Colon (tissue), 2 donors: ENCODE measurements at regions not wholly inside any gene's neighbourhood (a gene's known extent, or its start where the extent isn't known, plus 50 kb on each side); places are given as distances from the start of the nearest gene placed in this dataset.

Experiments
- FAIRE-seq: peaks from 2 replicates; lab custom pipeline; 2012; peaks lifted over from hg19 to GRCh38; lab: Jason Lieb, UNC
- donor health status: control.
- donor health status: control.

DNA sequence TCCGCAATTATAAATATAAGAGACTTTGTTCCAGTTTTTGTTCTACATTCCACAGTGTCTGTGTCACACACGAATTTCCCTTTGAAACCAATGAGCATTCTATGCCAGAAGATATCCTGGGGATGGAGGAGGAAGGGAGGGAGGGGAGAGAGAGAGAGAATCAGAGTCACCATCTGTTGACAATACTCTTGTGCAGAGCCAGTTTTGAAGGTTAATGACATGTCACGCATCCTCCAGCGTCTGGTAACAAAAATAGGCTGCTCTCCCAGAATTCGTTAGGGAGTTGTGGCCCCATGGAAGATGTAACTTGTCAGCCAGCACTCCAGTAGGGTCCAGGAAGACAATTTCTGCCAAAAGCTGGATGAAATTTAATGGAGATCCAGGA, 213.5 kb upstream of the KRR1 start:
- FAIRE-seq: no peak

GRCh38 chr12:75724307-75724927, 213.0 kb upstream of the KRR1 start:
- no peak for FAIRE-seq

- peak; percentile 14 for FAIRE-seq
These were observed 211.3 kb upstream of the KRR1 start for GRCh38 chr12:75722714-75723200.

- no peak for FAIRE-seq
These were observed 210.4 kb upstream of the KRR1 start for GRCh38 chr12:75721796-75722195.

DNA sequence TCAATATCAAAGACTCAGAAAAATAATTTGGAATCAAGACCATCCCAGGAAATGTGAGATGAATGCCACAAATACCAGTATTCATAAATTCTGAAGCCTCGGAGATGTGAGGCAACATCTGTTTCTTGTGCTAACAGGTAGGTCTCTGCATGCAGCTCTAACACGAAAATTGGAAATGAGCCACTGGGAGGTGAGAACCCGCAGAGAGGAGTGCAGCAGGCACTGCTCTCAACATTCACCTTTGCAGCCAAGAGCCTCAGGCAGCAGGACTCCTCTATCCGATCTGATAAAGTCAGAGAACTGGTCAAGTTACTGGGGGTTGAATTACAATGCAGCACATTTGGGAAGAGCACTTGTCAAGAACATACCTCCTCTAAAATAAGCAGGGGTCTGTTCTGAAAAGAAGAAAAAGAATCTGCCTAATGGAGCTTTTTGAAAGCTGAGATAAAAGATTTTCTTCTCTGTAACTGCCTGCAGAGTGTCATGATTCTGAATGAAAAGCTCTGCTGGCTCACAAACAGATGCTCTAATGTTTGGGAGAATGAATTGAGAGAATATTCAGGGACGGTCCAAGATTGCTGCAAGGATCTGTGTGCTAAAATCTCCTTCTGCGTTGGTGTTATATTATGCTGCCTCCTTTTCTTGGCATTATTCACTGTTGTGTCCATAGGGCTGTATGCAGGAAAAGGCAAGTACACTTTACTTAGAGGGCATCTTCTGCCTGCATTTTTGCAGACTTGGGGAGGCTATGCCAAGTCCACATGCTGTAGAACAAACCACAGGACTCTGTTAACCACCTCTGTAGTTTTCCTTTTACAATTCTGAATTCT, 209.6 kb upstream of the KRR1 start:
- no peak for FAIRE-seq

GRCh38 chr12:75717902-75718301, 206.5 kb upstream of the KRR1 start:
- FAIRE-seq: no peak

DNA sequence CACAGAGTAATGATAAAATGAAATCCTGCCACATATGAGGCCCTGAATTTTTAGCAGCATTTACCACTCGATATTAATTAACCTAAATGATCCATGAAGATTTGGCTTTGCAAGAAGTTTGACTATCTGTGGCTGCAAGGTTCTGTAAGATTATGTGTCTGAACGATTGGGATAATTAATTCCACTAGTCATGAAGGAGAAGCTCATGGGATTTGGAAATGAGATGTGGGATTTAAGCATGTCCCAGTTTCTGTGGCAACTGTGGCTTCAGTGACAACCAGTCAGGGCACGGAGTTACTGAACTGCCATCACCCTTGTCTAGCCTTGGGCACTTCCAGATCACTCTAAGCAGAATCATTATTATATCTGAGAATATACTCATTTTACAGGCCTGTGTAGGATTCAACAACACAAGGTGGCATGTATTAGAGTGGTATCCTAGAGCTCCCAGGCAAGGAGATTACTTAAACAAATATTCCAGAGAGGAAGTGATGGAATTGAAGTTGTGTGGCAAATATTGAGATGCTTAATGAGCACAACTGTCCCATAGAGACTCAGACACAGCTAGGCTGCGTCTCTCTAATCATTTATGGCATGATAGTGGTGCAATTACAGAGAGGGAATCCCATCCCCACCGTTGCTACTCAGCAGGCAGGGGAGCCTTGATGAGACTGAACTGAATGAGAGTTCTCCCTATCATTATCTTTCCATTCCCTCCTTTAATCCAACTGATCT, 205.0 kb upstream of the KRR1 start:
- no peak for FAIRE-seq

DNA sequence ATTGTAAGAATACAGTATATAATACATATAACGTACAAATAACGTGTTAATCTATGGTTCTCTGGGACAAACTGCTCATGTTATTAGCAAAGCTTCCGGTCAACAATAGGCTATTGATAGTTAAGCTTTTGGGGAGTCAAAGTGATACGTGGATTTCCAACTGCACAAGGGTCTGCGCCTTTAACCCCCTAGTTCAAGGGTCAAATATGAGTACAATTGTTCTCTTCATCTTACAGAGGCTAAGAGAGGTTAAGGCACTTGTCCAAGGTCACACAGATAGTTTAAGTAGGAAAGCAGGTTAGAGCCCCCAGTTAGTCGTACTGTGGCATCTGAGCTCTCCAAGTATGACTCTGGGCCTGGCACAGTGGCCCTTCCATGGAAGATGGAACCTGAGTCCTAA, 204.3 kb upstream of the KRR1 start:
- FAIRE-seq: no peak

- no peak for FAIRE-seq
These were observed 203.9 kb upstream of the KRR1 start for GRCh38 chr12:75715323-75715644.

GRCh38 chr12:75714462-75715322, 203.3 kb upstream of the KRR1 start:
- no peak for FAIRE-seq

- no peak for FAIRE-seq
These were observed 202.0 kb upstream of the KRR1 start for GRCh38 chr12:75713434-75713833.

DNA sequence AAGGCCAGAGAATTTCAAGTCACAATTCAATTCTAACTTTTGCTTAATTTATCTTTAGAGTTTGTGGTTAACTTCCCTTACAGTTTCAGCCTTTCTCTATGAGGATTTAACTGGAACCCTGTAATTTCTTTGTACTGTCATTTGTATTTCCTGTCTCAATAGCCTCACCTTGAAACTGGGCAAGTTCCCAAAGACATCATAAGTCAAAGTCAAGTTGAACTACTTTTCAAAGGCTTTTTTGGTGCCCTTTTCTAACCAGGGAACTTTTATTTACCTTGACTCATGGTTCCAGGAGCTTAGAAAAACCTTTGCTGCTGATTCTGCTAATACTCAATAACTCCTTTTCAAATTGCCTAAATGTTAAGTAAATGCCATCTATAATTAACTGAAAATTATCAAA, 200.8 kb upstream of the KRR1 start:
- no peak for FAIRE-seq

GRCh38 chr12:75711271-75711670, 199.9 kb upstream of the KRR1 start:
- no peak for FAIRE-seq

- FAIRE-seq: no peak
These were observed 199.1 kb upstream of the KRR1 start for GRCh38 chr12:75710361-75711069.

GRCh38 chr12:75709503-75709902, 198.1 kb upstream of the KRR1 start:
- no peak for FAIRE-seq

DNA sequence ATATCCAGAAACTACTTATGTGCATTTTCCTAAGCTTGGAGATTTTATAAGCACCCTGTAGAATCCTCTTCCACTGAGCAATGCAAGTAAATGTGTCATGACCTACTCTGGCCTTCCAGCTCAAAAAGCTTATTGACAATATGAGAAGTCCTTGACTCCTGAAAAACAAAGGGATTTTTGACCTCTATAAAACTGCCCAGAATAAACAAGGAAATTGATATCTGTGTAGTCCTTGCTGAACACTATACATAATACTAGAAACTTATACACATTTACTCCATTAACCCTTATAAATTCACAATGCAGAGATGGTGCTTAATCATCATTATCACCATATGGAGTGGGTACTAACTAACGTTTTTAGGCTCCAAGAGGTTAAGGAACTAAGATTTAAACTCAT, 197.4 kb upstream of the KRR1 start:
- no peak for FAIRE-seq

GRCh38 chr12:75707983-75708382, 196.6 kb upstream of the KRR1 start:
- no peak for FAIRE-seq

DNA sequence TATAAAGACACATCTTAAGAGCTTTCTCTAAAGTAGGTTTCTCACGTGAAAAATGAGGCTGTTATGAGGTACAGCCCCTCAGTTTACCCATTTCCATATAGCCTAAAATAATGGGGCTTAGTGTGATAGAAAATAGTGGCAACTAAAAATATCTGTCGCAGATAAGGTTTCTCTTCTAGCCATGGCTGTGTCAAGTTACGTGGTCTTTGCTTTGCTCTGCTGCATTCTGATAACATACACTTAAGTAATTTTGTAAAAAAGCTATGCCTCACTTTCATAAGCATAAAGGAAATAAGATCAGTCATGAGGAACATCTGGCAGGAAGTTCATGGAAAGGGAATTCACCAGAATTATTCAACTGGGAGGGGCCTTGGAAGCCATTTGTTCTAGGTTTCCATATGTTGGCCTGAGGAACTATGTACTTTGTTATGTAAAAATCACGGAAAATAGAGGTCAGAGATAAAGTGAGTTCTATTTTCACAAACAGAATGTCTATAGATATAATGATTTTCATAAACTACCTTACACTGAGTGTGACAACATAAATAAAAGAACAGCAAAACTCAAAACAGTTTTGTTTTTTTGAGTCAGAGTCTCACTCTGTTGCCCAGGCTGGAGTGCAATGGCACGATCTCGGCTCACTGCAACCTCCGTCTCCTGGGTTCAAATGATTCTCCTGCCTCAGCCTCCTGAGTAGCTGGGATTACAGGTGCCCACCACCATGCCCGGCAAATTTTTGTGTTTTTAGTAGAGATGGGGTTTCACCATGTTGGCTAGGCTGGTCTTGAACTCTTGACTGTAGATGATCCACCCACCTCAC, 195.6 kb upstream of the KRR1 start:
- no peak for FAIRE-seq

DNA sequence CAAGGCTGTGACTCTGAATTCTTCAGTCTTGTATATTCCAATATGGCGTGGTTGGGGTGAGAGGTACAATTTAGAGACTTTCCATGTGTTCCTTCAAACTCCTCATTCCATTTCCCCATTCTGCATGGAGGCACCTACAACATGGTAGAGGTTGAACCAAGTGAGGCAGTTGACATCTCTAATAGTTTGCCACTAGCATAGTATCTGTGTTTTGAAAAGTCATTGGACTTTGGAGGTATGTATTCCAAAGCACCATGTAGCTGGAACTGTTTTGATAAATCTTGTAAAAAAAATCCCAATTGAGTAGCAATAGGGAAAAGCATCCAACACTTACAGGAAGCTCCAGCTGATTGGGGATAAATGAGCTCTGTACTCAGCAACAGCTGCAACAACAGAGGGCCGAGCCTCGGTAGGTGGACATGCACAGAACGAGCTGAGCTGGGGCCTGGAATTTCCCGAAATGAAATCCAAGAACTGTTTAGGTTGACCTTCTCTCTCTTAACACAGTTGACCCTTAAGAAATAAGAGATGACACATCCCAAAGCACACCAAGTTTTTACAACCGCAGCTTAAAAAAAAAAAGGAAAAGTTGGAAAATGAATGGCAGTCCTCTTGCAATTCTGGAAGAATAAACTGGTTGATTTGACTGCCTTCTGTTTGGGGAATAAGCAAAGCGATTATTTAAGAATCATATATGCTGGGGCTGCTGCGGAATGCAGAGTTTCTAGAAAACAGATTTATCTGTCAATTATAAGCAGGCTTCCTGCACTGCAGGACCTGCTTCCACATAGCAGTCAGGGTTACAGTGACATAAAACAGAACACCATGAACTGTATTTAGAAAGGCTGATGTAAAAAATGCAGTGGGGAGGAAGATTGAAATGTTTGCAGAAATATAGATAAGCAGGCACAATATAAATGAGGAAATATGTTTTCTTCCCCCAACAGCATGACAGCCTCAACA, 194.6 kb upstream of the KRR1 start:
- FAIRE-seq: no peak

DNA sequence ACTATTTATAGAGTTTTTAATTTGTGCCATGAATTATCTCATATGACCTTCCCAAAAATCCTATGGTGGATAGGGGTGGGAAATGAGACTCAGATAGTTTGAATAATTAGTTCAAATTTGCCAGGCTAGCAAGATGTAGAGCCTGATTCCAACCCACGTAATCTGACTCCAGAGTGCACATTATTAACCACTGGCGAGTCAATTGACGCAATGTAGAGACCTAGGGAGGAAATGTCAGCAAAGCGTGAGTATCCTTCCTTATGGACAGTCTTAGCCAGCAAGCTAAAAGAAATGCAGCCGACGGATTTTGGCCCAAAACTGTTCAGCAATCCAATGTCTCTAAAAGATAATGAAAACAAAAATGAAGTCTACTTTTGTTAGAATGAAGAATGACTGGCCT, 193.3 kb upstream of the KRR1 start:
- FAIRE-seq: no peak
